SK-N-SH treated with all-trans-retinoic acid at 6 μM for 48 hours (cell line): ENCODE measurements at regions not wholly inside any gene's neighbourhood (a gene's known extent, or its start where the extent isn't known, plus 50 kb on each side); places are given as distances from the start of the nearest gene placed in this dataset.

Experiments used
- ARNTL ChIP-seq: fragments of 450-650 bp; formaldehyde crosslinking; IDR thresholded peaks from 2 replicates; pipeline ENCODE4 v1.5.0; 2020; ENCODE audit warnings: low read depth, mild to moderate bottlenecking, moderate library complexity, borderline replicate concordance
- CSDC2 ChIP-seq: fragments of 250-450 bp; sonication (Bioruptor Pico); IDR thresholded peaks from 2 replicates; pipeline ENCODE4 v1.5.0; 2020; ENCODE audit warnings: mild to moderate bottlenecking, moderate library complexity
- ISL1 ChIP-seq: fragments of 250-450 bp; sonication (Bioruptor Pico); IDR thresholded peaks from 2 replicates; pipeline ENCODE4 v2.1.2; 2022; ENCODE audit warnings: mild to moderate bottlenecking, moderate library complexity
- OSR1 ChIP-seq: fragments of 250-450 bp; sonication (Bioruptor Pico); IDR thresholded peaks from 2 replicates; pipeline ENCODE4 v1.8.0; 2022; ENCODE audit warnings: moderate library complexity, mild to moderate bottlenecking, inconsistent platforms
- PPARA ChIP-seq: fragments of 250-450 bp; sonication (Bioruptor Pico); IDR thresholded peaks from 2 replicates; pipeline ENCODE4 v1.5.0; 2020; ENCODE audit warnings: mild to moderate bottlenecking, borderline replicate concordance
- RARB ChIP-seq: fragments of 250-450 bp; sonication (Bioruptor Pico); IDR thresholded peaks from 2 replicates; pipeline ENCODE4 v1.8.0; 2021; ENCODE audit warnings: mild to moderate bottlenecking, moderate library complexity
- SNAI2 ChIP-seq: fragments of 250-450 bp; sonication (Bioruptor Pico); IDR thresholded peaks from 2 replicates; pipeline ENCODE4 v1.5.0; 2020; ENCODE audit warnings: mild to moderate bottlenecking, moderate library complexity
- TOX ChIP-seq: fragments of 250-450 bp; sonication (Bioruptor Pico); IDR thresholded peaks from 2 replicates; pipeline ENCODE4 v1.8.0; 2021; ENCODE audit warnings: mild to moderate bottlenecking, moderate library complexity, borderline replicate concordance
- TSHZ2 ChIP-seq: fragments of 250-450 bp; sonication (Bioruptor Pico); IDR thresholded peaks from 2 replicates; pipeline ENCODE4 v1.5.0; 2020; ENCODE audit warnings: mild to moderate bottlenecking, moderate library complexity
- ZC3H10 ChIP-seq: fragments of 250-450 bp; sonication (Bioruptor Pico); IDR thresholded peaks from 2 replicates; pipeline ENCODE4 v1.5.1; 2021; ENCODE audit warnings: mild to moderate bottlenecking, moderate library complexity
- ZFP3 ChIP-seq: fragments of 250-450 bp; sonication (Bioruptor Pico); IDR thresholded peaks from 2 replicates; pipeline ENCODE4 v1.5.0; 2020; ENCODE audit warnings: mild to moderate bottlenecking, moderate library complexity
- ZFP30 ChIP-seq: fragments of 450-650 bp; formaldehyde crosslinking; IDR thresholded peaks from 2 replicates; pipeline ENCODE4 v1.5.0; 2022; ENCODE audit warnings: mild to moderate bottlenecking, moderate library complexity
- ZNF565 ChIP-seq: fragments of 450-650 bp; formaldehyde crosslinking; conservative IDR thresholded peaks from 2 replicates; pipeline ENCODE4 v1.5.0; 2020; ENCODE audit warnings: low read depth, mild to moderate bottlenecking, moderate library complexity
- TF ChIP-seq, protein P1 (sequence below): fragments of 250-450 bp; sonication (Bioruptor Pico); IDR thresholded peaks from 2 replicates; pipeline ENCODE4 v1.5.1; 2020; ENCODE audit warnings: low read depth, mild to moderate bottlenecking, moderate library complexity

- TF ChIP-seq TSHZ2 (CRISPR knock-in tag) (no peak), OSR1 (CRISPR knock-in tag) (no peak), RARB (no peak), ARNTL (CRISPR knock-in tag) (no peak), CSDC2 (CRISPR knock-in tag) (no peak), ZFP30 (no peak), PPARA (CRISPR knock-in tag) (no peak), TOX (CRISPR knock-in tag) (no peak), ZC3H10 (CRISPR knock-in tag) (no peak), SNAI2 (CRISPR knock-in tag) (no peak), ZFP3 (CRISPR knock-in tag) (no peak), ZNF565 (no peak), ISL1 (CRISPR knock-in tag) (no peak)
- TF ChIP-seq, protein P1, sequence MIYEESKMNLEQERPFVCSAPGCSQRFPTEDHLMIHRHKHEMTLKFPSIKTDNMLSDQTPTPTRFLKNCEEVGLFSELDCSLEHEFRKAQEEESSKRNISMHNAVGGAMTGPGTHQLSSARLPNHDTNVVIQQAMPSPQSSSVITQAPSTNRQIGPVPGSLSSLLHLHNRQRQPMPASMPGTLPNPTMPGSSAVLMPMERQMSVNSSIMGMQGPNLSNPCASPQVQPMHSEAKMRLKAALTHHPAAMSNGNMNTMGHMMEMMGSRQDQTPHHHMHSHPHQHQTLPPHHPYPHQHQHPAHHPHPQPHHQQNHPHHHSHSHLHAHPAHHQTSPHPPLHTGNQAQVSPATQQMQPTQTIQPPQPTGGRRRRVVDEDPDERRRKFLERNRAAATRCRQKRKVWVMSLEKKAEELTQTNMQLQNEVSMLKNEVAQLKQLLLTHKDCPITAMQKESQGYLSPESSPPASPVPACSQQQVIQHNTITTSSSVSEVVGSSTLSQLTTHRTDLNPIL (CRISPR knock-in tag): no peak
Observed at GRCh38 chr20:30168025-30168799, 1089.3 kb upstream of the DEFB115 start.
